Activated B cell treated with CpG ODN at 0.5 μM for 24 hours (primary cell): ENCODE measurements at regions not wholly inside any gene's neighbourhood (a gene's known extent, or its start where the extent isn't known, plus 50 kb on each side); places are given as distances from the start of the nearest gene placed in this dataset.

Source experiments
- ATAC-seq: fragments of 200-7000 bp; cut with Tn5 transposase; one replicate; pipeline ENCODE4 v1.10.0; 2021; ENCODE audit warnings: low read depth, mild to moderate bottlenecking, moderate library complexity
- CTCF ChIA-PET: fragments of 350-600 bp; sonication (Branson Sonifier 250); formaldehyde crosslinking; loops from one replicate; lab custom pipeline; 2021; ENCODE audit warnings: antibody characterized with exemption; lab: Charles Lee
- POLR2A ChIA-PET: fragments of 350-600 bp; sonication (Branson Sonifier 250); formaldehyde crosslinking; loops from one replicate; lab custom pipeline; 2021; ENCODE audit warnings: antibody characterized with exemption; lab: Charles Lee
- DNase-seq: peaks from one replicate; pipeline ENCODE4 v3.0.0; 2022
- H3K27ac Mint-ChIP-seq: one replicate; pipeline ENCODE4 v1.8.0; 2020; ENCODE audit warnings: mixed read lengths
- H3K27me3 Mint-ChIP-seq: one replicate; pipeline ENCODE4 v1.8.0; 2021; ENCODE audit warnings: mixed read lengths
- H3K36me3 Mint-ChIP-seq: one replicate; pipeline ENCODE4 v1.8.0; 2021; ENCODE audit warnings: low read depth, mixed read lengths
- H3K4me1 Mint-ChIP-seq: one replicate; pipeline ENCODE4 v1.8.0; 2021; ENCODE audit warnings: mixed read lengths
- H3K4me3 Mint-ChIP-seq: one replicate; pipeline ENCODE4 v1.8.0; 2020; ENCODE audit warnings: mild to moderate bottlenecking, mixed read lengths
- H3K9me3 Mint-ChIP-seq: one replicate; pipeline ENCODE4 v1.8.0; 2020; ENCODE audit warnings: mixed read lengths
- CTCF ChIP-seq: fragments of 200-600 bp; IDR thresholded peaks from one replicate; pipeline ENCODE4 v1.8.0; 2022; ENCODE audit warnings: antibody characterized with exemption, mild to moderate bottlenecking
- intact Hi-C: fragments of 100-400 bp; cut with micrococcal nuclease; formaldehyde crosslinking; loops from one replicate; pipeline ENCODE4 v1.15.1; 2024

GRCh38 chr13:105974380-105974779, 561.1 kb downstream of the EFNB2 start:
- no peak for ATAC-seq
- Mint-ChIP-seq H3K4me1 (no peaks in the 10 kb centered on the region), H3K9me3 (peaks cover 3% of the 10 kb centered on the region), H3K27ac (no peak overlapping the region), H3K36me3 (no peaks in the 10 kb centered on the region), H3K27me3 (no peaks in the 10 kb centered on the region), H3K4me3 (no peak overlapping the region)
- DNase-seq, result no peak
- ChIA-PET CTCF (no interaction called here), POLR2A (no interaction called here)
- no peak for TF ChIP-seq CTCF
- intact Hi-C loops, result no loop called here

DNA sequence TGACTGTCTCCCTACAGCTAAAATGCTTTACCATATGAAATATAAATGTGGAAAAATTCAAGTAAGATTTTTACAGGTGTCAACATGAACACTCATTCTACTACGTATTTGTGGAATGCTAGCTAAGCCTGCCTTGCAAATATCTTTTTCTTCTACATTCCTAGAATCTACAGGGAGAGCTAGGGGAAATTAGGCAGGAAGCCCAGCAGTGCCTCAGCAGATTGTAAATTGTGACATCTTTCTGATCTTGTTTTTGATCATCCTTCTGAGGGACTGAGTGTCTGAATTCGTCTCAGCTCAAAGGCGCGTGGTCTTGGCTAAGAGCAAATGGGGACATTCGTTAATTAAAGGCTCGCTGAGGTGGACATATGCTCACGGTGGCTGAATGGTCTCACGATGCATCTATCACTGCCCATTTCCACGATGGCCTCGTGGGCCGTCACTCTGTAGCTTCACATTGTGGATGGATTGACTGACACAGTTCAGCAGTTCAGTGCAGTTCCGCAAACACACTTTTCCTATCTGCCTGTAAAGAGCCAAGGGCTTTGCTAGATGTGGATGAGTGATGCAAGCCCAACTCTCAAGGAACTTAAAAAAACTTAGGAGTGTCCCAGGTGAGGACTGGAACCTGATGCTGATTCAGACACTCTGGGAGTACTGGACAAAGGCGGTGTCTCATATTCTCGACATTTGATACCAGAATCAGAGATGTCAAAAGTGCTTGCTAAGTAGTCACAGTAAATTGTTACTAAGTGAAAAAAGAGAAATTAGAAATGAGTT, 562.5 kb downstream of the EFNB2 start:
- ChIA-PET CTCF (interaction anchor here (0.7 kb wide), 1 partner anchor 649 kb away, joined by 3 read pairs; no protein-coding TSS in a partner anchor), POLR2A (no interaction called here)
- DNase-seq (no peak), ATAC-seq (no peak)
- Mint-ChIP-seq H3K4me3 (no peak overlapping the region), H3K27me3 (no peaks in the 10 kb centered on the region), H3K36me3 (no peaks in the 10 kb centered on the region), H3K4me1 (no peaks in the 10 kb centered on the region), H3K27ac (no peak overlapping the region), H3K9me3 (peaks cover 3% of the 10 kb centered on the region)
- intact Hi-C loops, result no loop called here
- TF ChIP-seq CTCF, result no peak

DNA sequence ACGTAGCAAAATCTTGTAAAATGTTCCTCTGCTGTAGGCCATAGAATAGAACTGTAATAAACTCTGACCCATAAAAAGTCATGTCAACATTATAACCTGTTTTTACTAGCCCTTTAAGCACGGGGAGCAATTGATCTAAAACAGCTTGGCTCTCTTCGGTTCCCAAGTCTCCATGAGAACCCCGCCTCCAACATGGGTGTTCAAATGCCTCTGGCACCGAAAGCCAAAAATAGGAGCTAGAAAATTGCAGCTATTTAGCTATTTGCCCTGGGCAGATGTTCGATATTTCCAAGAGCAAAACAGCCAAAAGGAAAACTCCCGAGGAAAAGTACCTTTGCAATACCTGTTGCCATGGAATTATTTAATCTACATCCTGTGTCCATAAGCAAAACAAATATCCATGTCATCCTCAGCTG, 563.1 kb downstream of the EFNB2 start:
- no peak overlapping the region for H3K27ac Mint-ChIP-seq

DNA sequence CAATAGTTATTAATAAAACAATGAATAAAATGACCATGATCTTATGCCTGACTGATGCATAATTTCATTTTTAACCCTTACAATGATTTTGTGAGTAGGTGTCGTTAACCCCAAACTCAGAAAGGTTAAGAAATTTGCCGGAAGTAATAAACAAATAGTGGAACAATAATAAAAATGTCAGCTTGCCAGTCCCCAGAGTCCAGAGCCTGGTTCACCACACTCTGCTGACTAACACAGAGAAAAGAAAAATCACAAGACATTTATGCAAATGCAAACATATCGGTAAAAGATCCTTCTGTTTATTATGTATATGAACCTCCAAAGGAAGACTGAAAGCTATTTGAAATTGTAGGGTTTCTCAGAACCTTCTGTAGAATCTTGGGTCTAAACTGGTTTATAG, 563.7 kb downstream of the EFNB2 start:
- no peaks in the 10 kb centered on the region for H3K9me3 Mint-ChIP-seq
- H3K4me3 Mint-ChIP-seq, result no peak overlapping the region
- ChIA-PET POLR2A (no interaction called here), CTCF (no interaction called here)
- H3K27ac Mint-ChIP-seq, result no peak overlapping the region
- intact Hi-C loops, result no loop called here
- ATAC-seq, result no peak
- H3K27me3 Mint-ChIP-seq, result no peaks in the 10 kb centered on the region
- DNase-seq, result no peak
- H3K4me1 Mint-ChIP-seq, result no peaks in the 10 kb centered on the region
- TF ChIP-seq CTCF, result no peak
- no peaks in the 10 kb centered on the region for H3K36me3 Mint-ChIP-seq

More for the DNA sequence above, 563.1 kb downstream of the EFNB2 start:
- ATAC-seq (no peak), DNase-seq (no peak)
- H3K36me3 Mint-ChIP-seq, result no peaks in the 10 kb centered on the region
- CTCF ChIA-PET, result no interaction called here
- TF ChIP-seq CTCF, result no peak
- H3K4me3 Mint-ChIP-seq, result no peak overlapping the region
- intact Hi-C loops, result no loop called here
- H3K4me1 Mint-ChIP-seq, result no peaks in the 10 kb centered on the region
- H3K27me3 Mint-ChIP-seq, result no peaks in the 10 kb centered on the region
- H3K9me3 Mint-ChIP-seq, result no peaks in the 10 kb centered on the region
- POLR2A ChIA-PET, result no interaction called here

- intact Hi-C loops, result no loop called here
- no peak for TF ChIP-seq CTCF
- POLR2A ChIA-PET, result no interaction called here
- H3K36me3 Mint-ChIP-seq, result no peaks in the 10 kb centered on the region
- H3K9me3 Mint-ChIP-seq, result no peaks in the 10 kb centered on the region
- no peaks in the 10 kb centered on the region for H3K4me1 Mint-ChIP-seq
- CTCF ChIA-PET, result no interaction called here
- ATAC-seq (no peak), DNase-seq (no peak)
- H3K4me3 Mint-ChIP-seq, result no peak overlapping the region
- H3K27ac Mint-ChIP-seq, result no peak overlapping the region
- H3K27me3 Mint-ChIP-seq, result no peaks in the 10 kb centered on the region
Measured at GRCh38 chr13:105971312-105971711, 564.1 kb downstream of the EFNB2 start.
